A549 (cell line): ENCODE measurements at regions not wholly inside any gene's neighbourhood (a gene's known extent, or its start where the extent isn't known, plus 50 kb on each side); places are given as distances from the start of the nearest gene placed in this dataset.

ENCODE experiments used
- ATAC-seq, 2 experiments: fragments of 200-7000 bp in 1 of 2; fragments of >200 bp in 1 of 2; cut with Nextera tagmentation in 1 of 2; cut with Tn5 transposase in 1 of 2; 3 replicates each; pipeline versions ENCODE4 v1.8.0 to v1.9.1; 2018 to 2020; ENCODE audit warnings: mild to moderate bottlenecking in 1 of 2, moderate library complexity in 1 of 2
- CTCF ChIA-PET: fragments of 300-600 bp; sonication (Branson Sonifier 250); formaldehyde crosslinking; extraction: SDS; loops from one replicate; lab custom pipeline; 2021; ENCODE audit warnings: antibody characterized with exemption, inconsistent platforms; lab: Yijun Ruan, JAX
- POLR2A ChIA-PET: fragments of 350-600 bp; formaldehyde crosslinking; extraction: SDS; loops from one replicate; lab custom pipeline; 2021; ENCODE audit warnings: antibody characterized with exemption, inconsistent platforms; lab: Yijun Ruan, JAX
- DNase-seq, 2 experiments: peaks; one replicate each; pipeline versions ENCODE4 v3.0.0 to v3.0.0-alpha.2; 2011 to 2016; ENCODE audit warnings: low read depth in 1 of 2, low spot score in 1 of 2
- FAIRE-seq: peaks from 2 replicates; lab custom pipeline; 2011; peaks lifted over from hg19 to GRCh38; lab: Jason Lieb, UNC
- H3K27ac ChIP-seq, 2 experiments: fragments of >200 bp; sonication (Bioruptor Twin); formaldehyde crosslinking; 3 replicates each; pipeline ENCODE4 v1.5.1; 2016 to 2017
- H3K4me1 ChIP-seq: fragments of >200 bp; sonication (Bioruptor Twin); formaldehyde crosslinking; 3 replicates; pipeline ENCODE4 v1.6.1; 2016
- H3K4me2 ChIP-seq: fragments of >200 bp; sonication (Bioruptor Twin); formaldehyde crosslinking; 3 replicates; pipeline ENCODE4 v1.6.1; 2016
- H3K4me3 ChIP-seq: fragments of >200 bp; sonication (Bioruptor Twin); formaldehyde crosslinking; 3 replicates; pipeline ENCODE4 v1.5.1; 2016
- H3K9me3 ChIP-seq: fragments of >200 bp; sonication (Bioruptor Twin); formaldehyde crosslinking; 3 replicates; pipeline ENCODE4 v1.6.1; 2016
- ATOH8 ChIP-seq: fragments of 250-450 bp; sonication (Bioruptor Pico); IDR thresholded peaks from 2 replicates; pipeline ENCODE4 v1.5.0; 2020; ENCODE audit warnings: low read depth, mild to moderate bottlenecking, moderate library complexity
- BHLHE40 ChIP-seq: IDR thresholded peaks from 2 replicates; pipeline ENCODE4 v1.6.1; 2012; ENCODE audit warnings: low read depth, low read length, inconsistent platforms
- CBX2 ChIP-seq: fragments of 200-600 bp; sonication (generic); IDR thresholded peaks from 2 replicates; pipeline ENCODE4 v1.6.1; 2016; ENCODE audit warnings: low read depth, mild to moderate bottlenecking, borderline replicate concordance
- FOXS1 ChIP-seq: fragments of 250-450 bp; sonication (Bioruptor Pico); IDR thresholded peaks from 2 replicates; pipeline ENCODE4 v1.5.0; 2020; ENCODE audit warnings: mild to moderate bottlenecking, moderate library complexity
- HDAC2 ChIP-seq: fragments of 200-600 bp; sonication (generic); IDR thresholded peaks from 2 replicates; pipeline ENCODE4 v1.6.1; 2016
- HEYL ChIP-seq: fragments of 250-450 bp; sonication (Bioruptor Pico); IDR thresholded peaks from 2 replicates; pipeline ENCODE4 v1.8.0; 2021; ENCODE audit warnings: mild to moderate bottlenecking, moderate library complexity
- HOXA7 ChIP-seq: fragments of 250-450 bp; sonication (Bioruptor Pico); IDR thresholded peaks from 2 replicates; pipeline ENCODE4 v1.5.0; 2020; ENCODE audit warnings: mild to moderate bottlenecking, moderate library complexity
- HOXB5 ChIP-seq: fragments of 250-450 bp; sonication (Bioruptor Pico); IDR thresholded peaks from 2 replicates; pipeline ENCODE4 v1.5.0; 2020; ENCODE audit warnings: mild to moderate bottlenecking, moderate library complexity
- JUNB ChIP-seq: fragments of >200 bp; sonication (Bioruptor Twin); formaldehyde crosslinking; IDR thresholded peaks from 2 replicates; pipeline ENCODE4 v1.6.1; 2016
- KDM5A ChIP-seq: fragments of 200-600 bp; sonication (generic); IDR thresholded peaks from 2 replicates; pipeline ENCODE4 v1.6.1; 2016; ENCODE audit warnings: antibody characterized with exemption, mild to moderate bottlenecking
- MAX ChIP-seq: IDR thresholded peaks from 2 replicates; pipeline ENCODE4 v1.6.1; 2012
- NR3C1 ChIP-seq: fragments of >200 bp; sonication (Bioruptor Twin); formaldehyde crosslinking; IDR thresholded peaks from 3 replicates; pipeline ENCODE4 v1.6.1; 2017
- PBX3 ChIP-seq: IDR thresholded peaks from 2 replicates; pipeline ENCODE4 v1.6.1; 2012
- POLR2AphosphoS2 ChIP-seq: conservative IDR thresholded peaks from 2 replicates; pipeline ENCODE4 v1.6.1; 2012; ENCODE audit warnings: low read length, improper control_type of control experiment, inconsistent platforms
- RAD21 ChIP-seq, 2 experiments: fragments of >200 bp in 1 of 2; sonication (Bioruptor Twin) in 1 of 2; formaldehyde crosslinking in 1 of 2; IDR thresholded peaks in 1 of 2; conservative IDR thresholded peaks in 1 of 2; 2 replicates in 1 of 2; 3 replicates in 1 of 2; pipeline ENCODE4 v1.6.1; 2012 to 2018; ENCODE audit warnings: inconsistent platforms in 1 of 2
- REST ChIP-seq: fragments of 200-600 bp; sonication (generic); IDR thresholded peaks from 2 replicates; pipeline ENCODE4 v1.6.1; 2016; ENCODE audit warnings: antibody characterized with exemption, mild to moderate bottlenecking, moderate library complexity
- ZC3H11A ChIP-seq: fragments of 450-650 bp; IDR thresholded peaks from 2 replicates; pipeline ENCODE4 v1.6.1; 2014; ENCODE audit warnings: antibody characterized with exemption, mild to moderate bottlenecking
- ZSCAN20 ChIP-seq: fragments of 250-450 bp; sonication (Bioruptor Pico); IDR thresholded peaks from 2 replicates; pipeline ENCODE4 v1.8.0; 2022; ENCODE audit warnings: mild to moderate bottlenecking, moderate library complexity
- WGBS: methylation state at CpG from one replicate; pipeline ENCODE4 v1.1.6; 2017; ENCODE audit errors: missing lambda C conversion rate; 5-methylcytosine and 5-hydroxymethylcytosine counted together

GRCh38 chr3:170699158-170700053 is 113.5 kb upstream of the SLC7A14 start (continued):
- no peak for TF ChIP-seq REST

- whole genome bisulfite sequencing = 41% methylated on average over 3 of the region's 3 CpGs
- Histone ChIP-seq H3K27ac (no peak overlapping the region), H3K4me2 (no peak overlapping the region), H3K4me3 (no peak overlapping the region), H3K4me1 (no peaks in the 10 kb centered on the region), H3K9me3 (no peaks in the 10 kb centered on the region)
- POLR2A ChIA-PET = no interaction called here
- TF ChIP-seq ZSCAN20 (CRISPR knock-in tag) (no peak), MAX (no peak), HDAC2 (no peak), PBX3 (no peak), POLR2AphosphoS2 (no peak), NR3C1 (no peak), ATOH8 (CRISPR knock-in tag) (no peak), RAD21 (conservative IDR thresholded peaks at IDR 0.05 in 1 of 2, IDR thresholded peaks at IDR 0.05 in 1 of 2) (no peak)
- no peak for ATAC-seq
- no peak for DNase-seq
- FAIRE-seq = no peak
- CTCF ChIA-PET = interaction anchor here (0.6 to 1.3 kb wide), 3 partner anchors 112 to 284 kb away, joined by 3 to 5 read pairs (median 4); no protein-coding TSS in a partner anchor
Measured at GRCh38 chr3:170697908-170698307, 112.0 kb upstream of the SLC7A14 start.

GRCh38 chr3:170697131-170697530 is 111.3 kb upstream of the SLC7A14 start:
- Histone ChIP-seq H3K4me3 (no peak overlapping the region), H3K4me2 (no peak overlapping the region), H3K9me3 (no peaks in the 10 kb centered on the region), H3K27ac (no peak overlapping the region), H3K4me1 (no peaks in the 10 kb centered on the region)
- FAIRE-seq (no peak), ATAC-seq (no peak), DNase-seq (no peak)
- no peak for TF ChIP-seq CBX2
- no peak for TF ChIP-seq HOXB5 (CRISPR knock-in tag)
- TF ChIP-seq KDM5A = no peak
- no peak for TF ChIP-seq ZC3H11A
- TF ChIP-seq JUNB = no peak
- no peak for TF ChIP-seq HOXA7
- TF ChIP-seq FOXS1 (CRISPR knock-in tag) = no peak
- no peak for TF ChIP-seq BHLHE40
- no peak for TF ChIP-seq HEYL (CRISPR knock-in tag)
- WGBS = 74% methylated on average over 2 of the region's 2 CpGs
- POLR2A ChIA-PET = no interaction called here
- CTCF ChIA-PET = interaction anchor here (1.4 kb wide), 1 partner anchor 13 kb away, joined by 3 read pairs; no protein-coding TSS in a partner anchor
